GM12891 (cell line): ENCODE measurements at regions not wholly inside any gene's neighbourhood (a gene's known extent, or its start where the extent isn't known, plus 50 kb on each side); places are given as distances from the start of the nearest gene placed in this dataset.

Experiments used
- PAX5 ChIP-seq: IDR thresholded peaks from 2 replicates; pipeline ENCODE4 v1.6.1; 2011; ENCODE audit warnings: low read length, moderate library complexity, mild to moderate bottlenecking; ENCODE audit not compliant: insufficient read depth, severe bottlenecking
- POLR2AphosphoS5 ChIP-seq: IDR thresholded peaks from 2 replicates; pipeline ENCODE4 v1.6.1; 2011; ENCODE audit warnings: low read depth, low read length, control low read depth

GRCh38 chr12:85448548-85449139 is 168.6 kb downstream of the ALX1 start:
- TF ChIP-seq POLR2AphosphoS5 (no peak), PAX5 (no peak)
